ENCODE measurements at regions not wholly inside any gene's neighbourhood (a gene's known extent, or its start where the extent isn't known, plus 50 kb on each side); places are given as distances from the start of the nearest gene placed in this dataset.

DNA sequence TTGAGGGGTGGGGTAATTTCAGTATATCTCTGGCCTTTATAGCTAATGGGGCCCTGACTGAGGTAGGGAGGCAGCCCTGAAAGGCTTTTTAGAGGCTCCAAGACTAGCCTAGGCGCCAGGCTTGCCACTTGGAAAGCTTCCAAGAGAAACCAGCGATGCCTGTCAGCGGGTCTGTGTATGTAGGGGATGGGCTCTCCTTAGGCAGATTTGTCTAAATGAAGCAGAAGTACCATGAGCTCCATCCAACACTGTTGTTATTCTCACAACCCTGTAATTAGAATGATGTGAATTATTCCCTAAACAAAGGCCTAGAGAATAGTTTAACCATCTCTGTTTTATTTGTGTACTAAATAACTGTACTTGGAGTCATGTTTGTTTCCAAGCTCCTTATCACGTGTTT, 138.1 kb downstream of the B3GNT2 start:
- H3K36me3 ChIP-seq = no peaks in the 10 kb centered on the region
- no peak for TF ChIP-seq POLR2A (IDR thresholded peaks at IDR 0.05)
- TF ChIP-seq, protein P1, sequence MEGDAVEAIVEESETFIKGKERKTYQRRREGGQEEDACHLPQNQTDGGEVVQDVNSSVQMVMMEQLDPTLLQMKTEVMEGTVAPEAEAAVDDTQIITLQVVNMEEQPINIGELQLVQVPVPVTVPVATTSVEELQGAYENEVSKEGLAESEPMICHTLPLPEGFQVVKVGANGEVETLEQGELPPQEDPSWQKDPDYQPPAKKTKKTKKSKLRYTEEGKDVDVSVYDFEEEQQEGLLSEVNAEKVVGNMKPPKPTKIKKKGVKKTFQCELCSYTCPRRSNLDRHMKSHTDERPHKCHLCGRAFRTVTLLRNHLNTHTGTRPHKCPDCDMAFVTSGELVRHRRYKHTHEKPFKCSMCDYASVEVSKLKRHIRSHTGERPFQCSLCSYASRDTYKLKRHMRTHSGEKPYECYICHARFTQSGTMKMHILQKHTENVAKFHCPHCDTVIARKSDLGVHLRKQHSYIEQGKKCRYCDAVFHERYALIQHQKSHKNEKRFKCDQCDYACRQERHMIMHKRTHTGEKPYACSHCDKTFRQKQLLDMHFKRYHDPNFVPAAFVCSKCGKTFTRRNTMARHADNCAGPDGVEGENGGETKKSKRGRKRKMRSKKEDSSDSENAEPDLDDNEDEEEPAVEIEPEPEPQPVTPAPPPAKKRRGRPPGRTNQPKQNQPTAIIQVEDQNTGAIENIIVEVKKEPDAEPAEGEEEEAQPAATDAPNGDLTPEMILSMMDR (IDR thresholded peaks at IDR 0.05) = no peak

GRCh38 chr2:62330959-62331358, 135.0 kb downstream of the B3GNT2 start:
- TF ChIP-seq POLR2A (IDR thresholded peaks at IDR 0.05) = no peak
- TF ChIP-seq, protein P1 (IDR thresholded peaks at IDR 0.05) = no peak
- no peak overlapping the region for H3K27ac ChIP-seq
- no peaks in the 10 kb centered on the region for H3K27me3 ChIP-seq
- no peak overlapping the region for H3K4me3 ChIP-seq
- no peaks in the 10 kb centered on the region for H3K9me3 ChIP-seq
- no peaks in the 10 kb centered on the region for H3K4me1 ChIP-seq
- DNase-seq = no peak
- no peaks in the 10 kb centered on the region for H3K36me3 ChIP-seq

More for the DNA sequence above, 138.1 kb downstream of the B3GNT2 start:
- Histone ChIP-seq H3K27ac (no peak overlapping the region), H3K9me3 (no peaks in the 10 kb centered on the region), H3K4me3 (no peak overlapping the region), H3K27me3 (no peaks in the 10 kb centered on the region), H3K4me1 (no peaks in the 10 kb centered on the region)
- no peak for DNase-seq

DNA sequence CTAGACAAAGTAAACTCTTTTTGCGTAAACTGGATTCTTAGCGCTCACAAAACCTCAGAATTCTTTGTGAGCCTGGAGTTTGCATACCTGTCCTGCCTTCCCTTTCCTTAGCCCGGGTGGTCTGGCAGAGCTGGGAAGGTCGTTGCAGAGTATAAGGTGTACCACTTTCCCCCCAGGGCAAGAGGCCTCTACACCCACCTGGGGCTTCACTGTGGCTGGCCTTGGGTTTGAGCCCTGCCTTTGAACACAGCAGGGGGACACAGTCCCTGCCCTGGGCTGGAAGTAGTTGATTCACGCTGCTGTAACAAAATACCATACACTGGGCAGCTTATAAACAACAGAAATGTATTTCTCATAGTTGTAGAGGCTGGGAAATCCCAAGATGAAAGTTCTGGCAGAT, 133.9 kb downstream of the B3GNT2 start:
- no peak overlapping the region for H3K4me3 ChIP-seq
- H3K9me3 ChIP-seq = no peaks in the 10 kb centered on the region
- H3K4me1 ChIP-seq = no peaks in the 10 kb centered on the region
- no peaks in the 10 kb centered on the region for H3K36me3 ChIP-seq
- DNase-seq = no peak
- TF ChIP-seq, protein P1 (IDR thresholded peaks at IDR 0.05) = no peak
- no peak for TF ChIP-seq POLR2A (IDR thresholded peaks at IDR 0.05)
- H3K27ac ChIP-seq = no peak overlapping the region
- H3K27me3 ChIP-seq = no peaks in the 10 kb centered on the region

GRCh38 chr2:62326735-62327134, 130.8 kb downstream of the B3GNT2 start:
- DNase-seq = no peak
- TF ChIP-seq, protein P1 (IDR thresholded peaks at IDR 0.05) = no peak
- TF ChIP-seq POLR2A (IDR thresholded peaks at IDR 0.05) = no peak
- Histone ChIP-seq H3K36me3 (no peaks in the 10 kb centered on the region), H3K27me3 (no peaks in the 10 kb centered on the region), H3K4me3 (no peak overlapping the region), H3K27ac (no peak overlapping the region), H3K9me3 (no peaks in the 10 kb centered on the region), H3K4me1 (no peaks in the 10 kb centered on the region)

GRCh38 chr2:62325398-62325797, 129.5 kb downstream of the B3GNT2 start:
- no peak for DNase-seq
- Histone ChIP-seq H3K9me3 (no peaks in the 10 kb centered on the region), H3K27me3 (no peaks in the 10 kb centered on the region), H3K27ac (no peak overlapping the region), H3K4me1 (no peaks in the 10 kb centered on the region), H3K4me3 (no peak overlapping the region), H3K36me3 (no peaks in the 10 kb centered on the region)
- TF ChIP-seq POLR2A (IDR thresholded peaks at IDR 0.05) = no peak
- TF ChIP-seq, protein P1 (IDR thresholded peaks at IDR 0.05) = no peak

Measured in Peyer's patch (tissue), 4 donors.